ENCODE measurements at regions not wholly inside any gene's neighbourhood (a gene's known extent, or its start where the extent isn't known, plus 50 kb on each side); places are given as distances from the start of the nearest gene placed in this dataset.

GRCh38 chr4:152099555-152099954 lies 338.7 kb upstream of the GATB start:
- no peaks in the 10 kb centered on the region for H3K27me3 ChIP-seq (ENCODE audit: control insufficient read depth in 1 of 2, insufficient read depth in 2 of 2, low read length in 2 of 2)
- H3K36me3 ChIP-seq (ENCODE audit: insufficient read depth, low read length) = no peaks in the 10 kb centered on the region
- peaks cover 5% of the 10 kb centered on the region for H3K4me1 ChIP-seq (ENCODE audit: insufficient read depth, low read length)
- H3K4me3 ChIP-seq (ENCODE audit: low read depth in 1 of 2, low read length in 2 of 2) = no peak overlapping the region
- H3K9ac ChIP-seq (ENCODE audit: low read length) = no peak overlapping the region
- H3K9me3 ChIP-seq (ENCODE audit: low read length) = no peaks in the 10 kb centered on the region
- no peak overlapping the region for H3K27ac ChIP-seq (ENCODE audit: low read depth, low read length)

DNA sequence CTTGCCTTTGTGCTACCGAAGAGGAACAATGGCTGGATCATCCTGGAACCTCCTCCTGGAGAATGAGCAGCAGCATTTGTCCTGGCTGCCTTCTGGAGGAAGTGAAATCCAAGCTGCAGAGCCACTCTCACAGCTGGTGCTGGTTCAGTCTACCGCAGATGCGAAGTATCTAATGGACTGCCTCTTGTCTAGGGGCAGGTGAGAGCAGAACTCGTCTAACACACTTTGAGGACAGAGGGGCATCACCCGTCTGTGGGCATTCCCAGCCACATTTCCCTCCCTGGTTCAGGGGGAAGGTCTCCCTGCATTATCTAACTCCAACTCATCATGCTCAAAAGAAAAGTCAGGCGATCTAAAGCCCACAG lies 338.2 kb upstream of the GATB start:
- Histone ChIP-seq H3K27me3 (ENCODE audit: control insufficient read depth in 1 of 2, insufficient read depth in 2 of 2, low read length in 2 of 2) (no peaks in the 10 kb centered on the region), H3K4me1 (ENCODE audit: insufficient read depth, low read length) (peaks cover 5% of the 10 kb centered on the region), H3K27ac (ENCODE audit: low read depth, low read length) (no peak overlapping the region), H3K36me3 (ENCODE audit: insufficient read depth, low read length) (no peaks in the 10 kb centered on the region), H3K4me3 (ENCODE audit: low read depth in 1 of 2, low read length in 2 of 2) (no peak overlapping the region), H3K9me3 (ENCODE audit: low read length) (no peaks in the 10 kb centered on the region), H3K9ac (ENCODE audit: low read length) (no peak overlapping the region)

DNA sequence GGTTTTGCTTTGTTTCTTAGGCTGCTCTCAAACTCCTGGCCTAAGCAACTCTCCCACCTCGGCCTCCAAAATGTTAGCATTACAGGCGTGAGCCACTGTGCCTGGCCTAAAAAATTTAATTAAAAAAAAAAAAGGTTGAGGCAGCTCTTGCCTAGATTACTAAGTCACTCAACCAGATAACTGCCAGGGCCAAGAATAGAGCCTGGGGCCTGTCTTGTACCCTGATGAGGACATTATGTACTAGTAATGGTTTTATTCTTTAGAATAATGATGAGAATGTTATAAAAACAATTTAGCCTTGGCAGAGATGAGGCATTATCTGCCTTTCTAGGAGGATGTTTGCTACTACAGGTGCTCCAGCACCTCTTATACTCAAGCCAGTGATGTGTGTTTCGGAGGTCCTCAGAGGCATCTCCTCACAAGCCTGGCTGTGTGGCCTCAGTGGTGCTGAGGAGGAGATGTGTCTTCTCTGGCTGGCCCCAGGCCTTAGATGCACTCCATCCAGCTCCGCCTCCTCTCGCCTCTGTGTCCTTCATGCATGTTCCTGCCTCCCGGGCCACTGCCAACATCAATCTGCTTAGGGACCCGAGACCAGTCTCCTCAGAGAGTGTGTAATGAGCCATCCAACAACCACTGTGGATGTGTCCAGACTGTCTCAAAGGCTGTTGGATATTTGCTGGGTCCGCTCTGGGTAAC lies 337.7 kb upstream of the GATB start:
- Histone ChIP-seq H3K27ac (ENCODE audit: low read depth, low read length) (no peak overlapping the region), H3K27me3 (ENCODE audit: control insufficient read depth in 1 of 2, insufficient read depth in 2 of 2, low read length in 2 of 2) (no peaks in the 10 kb centered on the region), H3K4me3 (ENCODE audit: low read depth in 1 of 2, low read length in 2 of 2) (no peak overlapping the region), H3K36me3 (ENCODE audit: insufficient read depth, low read length) (no peaks in the 10 kb centered on the region), H3K4me1 (ENCODE audit: insufficient read depth, low read length) (peaks cover 5% of the 10 kb centered on the region), H3K9ac (ENCODE audit: low read length) (no peak overlapping the region), H3K9me3 (ENCODE audit: low read length) (no peaks in the 10 kb centered on the region)

DNA sequence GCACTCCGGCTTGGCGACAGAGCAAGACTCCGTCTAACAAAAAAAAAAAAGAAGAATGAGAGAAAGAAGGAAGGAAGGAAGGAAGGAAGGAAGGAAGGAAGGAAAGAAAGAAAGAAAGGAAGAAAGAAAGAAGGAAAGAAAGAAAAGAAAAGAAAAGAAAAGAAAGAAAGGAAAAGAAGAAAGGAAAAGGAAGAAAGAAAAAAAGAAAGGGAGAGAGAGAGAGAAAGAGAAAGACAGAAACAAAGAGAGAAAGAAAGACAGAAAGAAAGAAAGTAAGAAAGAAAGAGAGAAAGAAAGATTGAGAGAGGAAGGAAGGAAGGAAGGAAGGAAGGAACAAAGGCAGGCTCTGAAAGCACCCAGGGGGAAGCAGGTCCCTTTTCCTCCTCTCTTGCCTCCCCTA lies 336.6 kb upstream of the GATB start:
- Histone ChIP-seq H3K9ac (ENCODE audit: low read length) (no peak overlapping the region), H3K36me3 (ENCODE audit: insufficient read depth, low read length) (no peaks in the 10 kb centered on the region), H3K27ac (ENCODE audit: low read depth, low read length) (no peak overlapping the region), H3K9me3 (ENCODE audit: low read length) (no peaks in the 10 kb centered on the region), H3K4me1 (ENCODE audit: insufficient read depth, low read length) (peaks cover 5% of the 10 kb centered on the region), H3K27me3 (ENCODE audit: control insufficient read depth in 1 of 2, insufficient read depth in 2 of 2, low read length in 2 of 2) (no peaks in the 10 kb centered on the region), H3K4me3 (ENCODE audit: low read depth in 1 of 2, low read length in 2 of 2) (no peak overlapping the region)

DNA sequence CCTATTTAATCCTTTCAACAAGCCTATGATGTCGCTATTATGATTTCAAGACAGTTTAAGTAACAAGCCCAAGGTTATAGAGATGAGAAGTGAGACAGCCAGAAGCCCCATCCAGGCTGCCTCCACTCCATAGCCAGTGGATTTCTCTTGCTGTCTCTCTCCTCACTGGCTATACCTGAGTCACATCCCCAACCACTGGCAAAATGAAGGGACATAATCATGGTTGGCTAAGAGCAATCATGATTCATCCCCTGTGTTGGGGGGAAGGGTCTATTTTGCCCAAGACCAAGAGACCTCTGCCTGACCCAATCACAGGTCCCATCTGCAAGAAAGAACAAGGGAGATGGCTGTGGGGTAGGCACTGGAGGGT lies 334.9 kb upstream of the GATB start:
- Histone ChIP-seq H3K36me3 (ENCODE audit: insufficient read depth, low read length) (no peaks in the 10 kb centered on the region), H3K4me1 (ENCODE audit: insufficient read depth, low read length) (peaks cover 5% of the 10 kb centered on the region), H3K27me3 (ENCODE audit: control insufficient read depth in 1 of 2, insufficient read depth in 2 of 2, low read length in 2 of 2) (no peaks in the 10 kb centered on the region), H3K4me3 (ENCODE audit: low read depth in 1 of 2, low read length in 2 of 2) (no peak overlapping the region), H3K27ac (ENCODE audit: low read depth, low read length) (no peak overlapping the region), H3K9ac (ENCODE audit: low read length) (no peak overlapping the region), H3K9me3 (ENCODE audit: low read length) (no peaks in the 10 kb centered on the region)

- H3K27me3 ChIP-seq (ENCODE audit: control insufficient read depth in 1 of 2, insufficient read depth in 2 of 2, low read length in 2 of 2) = no peaks in the 10 kb centered on the region
- H3K9me3 ChIP-seq (ENCODE audit: low read length) = no peaks in the 10 kb centered on the region
- no peak overlapping the region for H3K4me3 ChIP-seq (ENCODE audit: low read depth in 1 of 2, low read length in 2 of 2)
- no peak overlapping the region for H3K27ac ChIP-seq (ENCODE audit: low read depth, low read length)
- no peaks in the 10 kb centered on the region for H3K36me3 ChIP-seq (ENCODE audit: insufficient read depth, low read length)
- H3K9ac ChIP-seq (ENCODE audit: low read length) = no peak overlapping the region
- H3K4me1 ChIP-seq (ENCODE audit: insufficient read depth, low read length) = peaks cover 5% of the 10 kb centered on the region
Observed at GRCh38 chr4:152094970-152095700, 334.3 kb upstream of the GATB start.

- Histone ChIP-seq H3K27me3 (ENCODE audit: control insufficient read depth in 1 of 2, insufficient read depth in 2 of 2, low read length in 2 of 2) (no peaks in the 10 kb centered on the region), H3K4me1 (ENCODE audit: insufficient read depth, low read length) (peaks cover 5% of the 10 kb centered on the region), H3K36me3 (ENCODE audit: insufficient read depth, low read length) (no peaks in the 10 kb centered on the region), H3K27ac (ENCODE audit: low read depth, low read length) (no peak overlapping the region), H3K4me3 (ENCODE audit: low read depth in 1 of 2, low read length in 2 of 2) (no peak overlapping the region), H3K9ac (ENCODE audit: low read length) (no peak overlapping the region), H3K9me3 (ENCODE audit: low read length) (no peaks in the 10 kb centered on the region)
Observed at GRCh38 chr4:152091405-152091804, 330.6 kb upstream of the GATB start.

GRCh38 chr4:152090543-152090942 lies 329.7 kb upstream of the GATB start:
- no peak overlapping the region for H3K9ac ChIP-seq (ENCODE audit: low read length)
- peaks cover 4% of the 10 kb centered on the region for H3K4me1 ChIP-seq (ENCODE audit: insufficient read depth, low read length)
- no peaks in the 10 kb centered on the region for H3K9me3 ChIP-seq (ENCODE audit: low read length)
- no peaks in the 10 kb centered on the region for H3K36me3 ChIP-seq (ENCODE audit: insufficient read depth, low read length)
- no peaks in the 10 kb centered on the region for H3K27me3 ChIP-seq (ENCODE audit: control insufficient read depth in 1 of 2, insufficient read depth in 2 of 2, low read length in 2 of 2)
- H3K27ac ChIP-seq (ENCODE audit: low read depth, low read length) = no peak overlapping the region
- no peak overlapping the region for H3K4me3 ChIP-seq (ENCODE audit: low read depth in 1 of 2, low read length in 2 of 2)

DNA sequence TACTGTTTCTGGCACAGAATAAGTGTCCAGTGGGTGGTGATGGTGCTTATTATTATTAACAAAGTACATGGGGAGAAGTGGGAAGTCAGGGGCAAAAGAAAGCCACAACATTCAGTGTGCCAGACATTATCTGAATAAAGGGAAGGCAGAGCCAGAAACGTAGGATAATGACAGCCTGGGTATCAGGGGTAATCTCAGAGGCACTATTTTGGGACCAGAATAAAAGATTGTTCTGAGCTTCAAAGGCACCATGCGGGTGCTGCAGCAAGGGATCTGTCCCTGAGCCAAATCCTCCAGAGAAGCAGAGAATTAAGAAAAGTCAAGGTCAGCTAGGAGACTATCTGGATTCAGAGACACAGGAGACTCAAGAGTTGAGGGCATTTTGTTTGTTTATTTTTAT lies 328.8 kb upstream of the GATB start:
- H3K36me3 ChIP-seq (ENCODE audit: insufficient read depth, low read length) = no peaks in the 10 kb centered on the region
- H3K27ac ChIP-seq (ENCODE audit: low read depth, low read length) = no peak overlapping the region
- no peak overlapping the region for H3K9ac ChIP-seq (ENCODE audit: low read length)
- H3K9me3 ChIP-seq (ENCODE audit: low read length) = no peaks in the 10 kb centered on the region
- no peaks in the 10 kb centered on the region for H3K4me1 ChIP-seq (ENCODE audit: insufficient read depth, low read length)
- H3K27me3 ChIP-seq (ENCODE audit: control insufficient read depth in 1 of 2, insufficient read depth in 2 of 2, low read length in 2 of 2) = no peaks in the 10 kb centered on the region
- H3K4me3 ChIP-seq (ENCODE audit: low read depth in 1 of 2, low read length in 2 of 2) = no peak overlapping the region

GRCh38 chr4:152087335-152087734 lies 326.5 kb upstream of the GATB start:
- Histone ChIP-seq H3K27me3 (ENCODE audit: control insufficient read depth in 1 of 2, insufficient read depth in 2 of 2, low read length in 2 of 2) (no peaks in the 10 kb centered on the region), H3K9me3 (ENCODE audit: low read length) (no peaks in the 10 kb centered on the region), H3K27ac (ENCODE audit: low read depth, low read length) (no peak overlapping the region), H3K36me3 (ENCODE audit: insufficient read depth, low read length) (no peaks in the 10 kb centered on the region), H3K4me3 (ENCODE audit: low read depth in 1 of 2, low read length in 2 of 2) (no peak overlapping the region), H3K4me1 (ENCODE audit: insufficient read depth, low read length) (no peaks in the 10 kb centered on the region), H3K9ac (ENCODE audit: low read length) (no peak overlapping the region)

GRCh38 chr4:152085657-152086056 lies 324.9 kb upstream of the GATB start:
- H3K27ac ChIP-seq (ENCODE audit: low read depth, low read length) = no peak overlapping the region
- H3K4me3 ChIP-seq (ENCODE audit: low read depth in 1 of 2, low read length in 2 of 2) = no peak overlapping the region
- no peak overlapping the region for H3K9ac ChIP-seq (ENCODE audit: low read length)
- no peaks in the 10 kb centered on the region for H3K9me3 ChIP-seq (ENCODE audit: low read length)
- no peaks in the 10 kb centered on the region for H3K36me3 ChIP-seq (ENCODE audit: insufficient read depth, low read length)
- H3K4me1 ChIP-seq (ENCODE audit: insufficient read depth, low read length) = no peaks in the 10 kb centered on the region
- no peaks in the 10 kb centered on the region for H3K27me3 ChIP-seq (ENCODE audit: control insufficient read depth in 1 of 2, insufficient read depth in 2 of 2, low read length in 2 of 2)

DNA sequence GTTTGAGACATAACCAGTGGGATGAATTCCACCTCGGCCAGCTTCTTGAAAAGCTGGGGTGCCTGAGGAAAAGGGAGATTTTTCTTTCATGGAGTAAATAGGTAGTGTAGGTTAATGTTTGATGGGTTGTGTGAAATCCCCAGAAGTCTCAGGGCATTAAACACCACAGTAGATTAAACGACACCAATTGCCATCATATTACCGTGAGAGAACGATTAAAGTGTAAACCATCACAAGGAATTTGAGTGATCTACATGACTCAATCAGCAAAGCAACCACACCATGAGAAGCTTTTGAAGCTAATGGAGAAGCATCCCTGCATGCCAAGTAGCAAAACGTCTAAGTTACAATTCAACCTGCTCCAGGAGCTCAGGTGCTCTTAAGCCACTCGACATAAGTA lies 322.5 kb upstream of the GATB start:
- Histone ChIP-seq H3K27ac (ENCODE audit: low read depth, low read length) (no peak overlapping the region), H3K9ac (ENCODE audit: low read length) (no peak overlapping the region), H3K27me3 (ENCODE audit: control insufficient read depth in 1 of 2, insufficient read depth in 2 of 2, low read length in 2 of 2) (no peaks in the 10 kb centered on the region), H3K36me3 (ENCODE audit: insufficient read depth, low read length) (no peaks in the 10 kb centered on the region), H3K4me3 (ENCODE audit: low read depth in 1 of 2, low read length in 2 of 2) (no peak overlapping the region), H3K4me1 (ENCODE audit: insufficient read depth, low read length) (no peaks in the 10 kb centered on the region), H3K9me3 (ENCODE audit: low read length) (no peaks in the 10 kb centered on the region)
